OCI-M1 (cell line): ENCODE measurements at regions not wholly inside any gene's neighbourhood (a gene's known extent, or its start where the extent isn't known, plus 50 kb on each side); places are given as distances from the start of the nearest gene placed in this dataset.

ENCODE experiments used
- DNase-seq: peaks from one replicate; lab custom pipeline; 2025; lab: John Stamatoyannopoulos, UW

DNA sequence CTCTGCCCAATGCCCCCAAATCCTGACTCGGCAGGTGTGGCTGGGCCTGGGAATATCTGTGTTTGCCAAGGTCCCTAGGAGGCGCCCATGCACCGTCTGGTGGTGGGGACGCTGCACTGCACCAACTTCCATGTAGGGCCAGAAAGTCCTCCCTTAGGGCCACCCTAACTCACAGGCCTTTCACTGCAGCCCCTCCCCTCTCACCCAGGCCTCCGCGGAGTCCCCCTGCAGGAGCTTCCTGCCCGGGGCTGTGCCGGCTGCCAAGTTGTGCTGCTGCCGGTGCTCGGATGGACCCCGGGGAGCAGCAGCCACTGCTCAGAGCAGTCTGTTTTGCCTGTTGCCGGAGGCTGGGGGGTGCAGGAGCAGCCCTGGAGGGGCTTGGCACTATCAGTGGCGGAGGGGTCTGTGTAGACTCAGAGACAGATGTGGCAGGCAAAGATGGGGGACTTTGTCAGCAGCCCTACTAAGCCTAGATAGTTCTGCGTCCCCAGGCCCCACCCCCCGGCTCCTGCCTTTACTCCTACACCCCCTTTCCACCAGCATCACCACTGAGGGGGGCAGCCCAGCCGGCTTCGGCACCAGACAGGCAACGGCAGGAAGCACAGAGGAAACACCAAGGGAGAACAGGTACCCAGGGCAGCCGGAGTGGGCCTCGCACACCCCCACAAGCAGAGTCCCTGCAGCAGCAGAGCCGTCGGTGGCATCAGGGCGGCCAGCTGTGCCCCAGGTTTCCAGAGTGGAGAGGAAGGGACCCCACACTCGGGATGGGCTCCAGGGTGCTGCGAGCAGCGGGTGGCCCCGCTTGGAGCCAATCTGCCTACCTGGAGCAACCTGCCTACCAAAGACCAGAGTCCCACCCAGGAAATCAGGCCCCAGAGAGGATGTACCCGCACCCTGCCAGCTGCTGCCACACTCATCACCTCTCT, 124.3 kb downstream of the TRIM29 start:
- peak; percentile 30 for DNase-seq

GRCh38 chr11:120012245-120012644, 125.7 kb downstream of the TRIM29 start:
- DNase-seq, result no peak

- DNase-seq, result no peak
These were observed 126.1 kb downstream of the TRIM29 start for GRCh38 chr11:120011836-120012235.

GRCh38 chr11:120010775-120011174, 127.1 kb downstream of the TRIM29 start:
- DNase-seq, result no peak

GRCh38 chr11:120009938-120010337, 128.0 kb downstream of the TRIM29 start:
- DNase-seq, result no peak

DNA sequence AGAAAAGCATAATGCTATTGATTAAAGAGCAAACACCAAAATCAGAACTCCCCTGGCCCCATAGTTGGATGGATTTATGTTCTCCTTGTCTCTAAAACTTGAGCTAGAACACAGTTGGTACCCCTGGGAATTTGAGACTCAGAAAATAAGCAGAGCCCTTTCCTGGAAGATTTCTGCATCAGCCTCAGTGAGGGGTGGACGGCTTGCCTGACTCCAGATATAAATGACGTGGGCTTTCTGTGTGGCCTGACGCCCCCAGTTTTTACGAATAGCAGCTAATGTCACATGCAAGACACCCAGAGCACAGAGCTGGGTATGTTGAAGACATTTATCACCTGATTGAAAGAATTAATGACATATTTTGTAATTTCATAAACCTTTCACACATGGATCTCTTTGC, 130.8 kb downstream of the TRIM29 start:
- DNase-seq, result no peak

GRCh38 chr11:120004723-120005122, 133.2 kb downstream of the TRIM29 start:
- no peak for DNase-seq

- DNase-seq, result no peak
These were observed 136.5 kb downstream of the TRIM29 start for GRCh38 chr11:120001178-120002090.

- peak; percentile 50 for DNase-seq
These were observed 138.7 kb downstream of the TRIM29 start for GRCh38 chr11:119999220-119999619.

GRCh38 chr11:119996556-119996955, 141.4 kb downstream of the TRIM29 start:
- DNase-seq, result no peak

DNA sequence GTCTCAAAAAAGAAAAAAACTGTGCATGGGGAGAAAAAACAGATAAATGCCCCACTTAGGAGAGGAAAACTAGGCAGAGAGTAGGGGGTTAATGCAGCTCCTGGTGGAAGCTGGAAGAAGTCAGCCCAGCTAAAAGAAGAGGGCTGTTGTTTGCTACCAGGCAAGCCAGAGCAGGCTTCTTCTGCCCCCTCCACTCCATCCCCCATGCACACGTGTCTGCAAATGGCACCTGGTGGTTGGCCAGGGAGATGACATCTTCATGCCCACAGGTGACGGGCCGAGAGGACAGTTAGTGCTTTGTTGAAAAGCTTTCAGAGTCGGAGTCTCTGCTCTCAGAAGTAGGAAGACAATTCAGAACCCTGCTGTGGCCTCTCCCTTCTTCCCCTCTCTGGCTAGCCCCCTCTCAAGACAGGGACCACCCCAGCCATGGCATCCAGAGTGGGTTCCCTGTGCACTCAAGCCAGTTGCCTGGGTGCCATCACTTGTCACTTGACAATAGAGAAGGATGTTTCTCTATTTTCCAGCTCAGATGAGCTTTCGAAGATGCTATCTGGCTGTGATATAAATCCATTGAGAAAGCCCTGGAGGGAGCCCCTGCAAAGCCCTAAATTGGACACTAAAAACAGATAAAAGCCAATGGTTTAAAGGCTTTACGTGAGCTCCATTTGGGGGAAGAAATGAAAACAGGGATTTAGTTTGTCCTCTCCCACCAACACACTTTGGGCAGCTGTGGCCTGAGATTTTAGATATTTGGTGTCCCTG, 142.0 kb downstream of the TRIM29 start:
- no peak for DNase-seq

DNA sequence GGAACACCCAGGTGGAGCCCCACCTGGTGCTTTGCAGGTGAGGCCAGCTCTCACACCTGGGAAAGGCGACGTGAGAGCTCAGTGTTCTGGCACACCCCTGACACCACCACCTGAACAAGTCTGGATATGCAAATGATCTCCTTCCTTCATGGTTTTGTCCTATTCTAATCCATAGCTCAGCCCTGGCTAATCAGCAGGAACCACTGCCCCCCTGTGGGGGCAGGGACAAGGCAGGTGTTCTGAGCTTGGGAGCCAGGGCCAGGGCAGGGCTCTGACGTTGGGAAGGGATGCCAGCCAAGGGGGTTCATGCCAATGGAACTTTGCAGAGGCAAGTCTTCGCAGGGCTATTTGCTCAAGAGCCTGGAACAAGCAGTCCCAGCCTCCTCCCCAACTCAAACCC, 144.2 kb downstream of the TRIM29 start:
- no peak for DNase-seq

GRCh38 chr11:119992171-119993051, 145.5 kb downstream of the TRIM29 start:
- DNase-seq, result no peak

DNA sequence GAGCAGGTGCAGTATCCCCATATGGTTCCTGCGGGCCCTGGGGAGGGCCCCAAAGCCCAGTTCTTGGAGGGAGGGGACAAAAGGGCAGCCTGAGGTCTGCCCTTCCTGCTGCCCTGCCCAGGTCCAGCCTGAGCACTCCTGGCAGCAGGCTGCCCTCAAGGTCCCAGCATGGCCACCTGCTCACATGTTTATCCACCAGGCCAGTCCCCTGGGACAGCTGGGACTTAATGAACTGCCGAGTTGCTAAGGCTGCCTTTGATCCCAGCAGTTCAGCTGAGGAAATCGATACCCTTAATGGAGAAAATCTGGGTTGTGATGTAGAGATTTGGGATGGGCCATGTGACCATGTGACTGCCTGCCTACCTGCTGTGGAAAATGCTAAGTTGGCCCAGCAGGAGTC, 146.2 kb downstream of the TRIM29 start:
- no peak for DNase-seq

- DNase-seq, result no peak
These were observed 146.9 kb downstream of the TRIM29 start for GRCh38 chr11:119991022-119991404.

- no peak for DNase-seq
These were observed 147.4 kb downstream of the TRIM29 start for GRCh38 chr11:119990309-119991021.

DNA sequence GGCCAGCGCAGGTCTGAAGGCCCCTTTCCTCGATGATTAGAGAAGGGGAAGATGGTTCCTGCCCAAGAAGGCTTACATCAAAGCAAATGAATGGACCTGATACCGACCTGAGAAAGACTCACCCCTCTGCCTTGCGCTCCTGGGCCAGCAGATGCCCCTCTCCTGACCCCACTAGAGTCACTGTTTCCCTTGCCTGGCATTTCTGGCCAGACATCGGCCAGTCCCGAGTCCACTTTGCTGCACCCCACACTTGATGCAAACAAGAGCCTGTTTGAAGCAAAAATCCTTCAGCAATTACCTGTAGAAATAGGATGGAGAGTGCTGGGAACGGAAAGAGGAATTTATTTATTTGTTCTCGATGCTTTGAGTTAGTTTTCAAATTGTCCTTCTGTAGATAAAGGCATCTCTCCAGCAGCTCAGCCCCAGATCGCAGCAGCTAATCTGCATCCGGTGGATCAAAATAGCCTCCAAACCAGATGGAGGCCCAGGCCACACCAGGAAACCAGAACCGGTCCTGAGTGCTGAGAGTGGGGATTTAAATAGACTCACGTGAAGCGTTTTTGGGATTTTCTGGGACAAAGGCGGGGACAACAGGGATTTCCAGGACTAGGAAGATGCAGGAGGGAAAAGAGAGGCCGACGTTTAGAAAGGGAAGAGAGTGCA, 148.6 kb downstream of the TRIM29 start:
- DNase-seq, result no peak

DNA sequence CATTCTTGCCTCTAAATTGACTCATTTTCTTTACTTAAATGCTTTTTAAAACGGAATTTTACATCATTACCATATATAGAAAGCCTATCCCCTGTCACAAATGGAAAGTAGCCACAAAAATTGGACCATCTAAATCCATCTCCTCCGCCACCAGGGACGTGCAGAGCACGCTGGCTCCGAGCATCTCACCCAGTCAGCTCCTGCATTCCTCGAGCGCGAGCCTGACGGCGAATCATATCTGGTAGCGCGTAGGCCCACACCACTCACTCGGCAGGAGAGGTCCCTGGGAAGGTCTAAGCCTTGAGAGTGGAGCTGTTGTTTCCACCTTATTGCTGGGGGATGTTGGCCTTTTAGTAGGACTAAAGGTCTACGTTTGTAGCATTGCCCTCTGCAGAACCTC, 152.4 kb downstream of the TRIM29 start:
- DNase-seq, result no peak

DNA sequence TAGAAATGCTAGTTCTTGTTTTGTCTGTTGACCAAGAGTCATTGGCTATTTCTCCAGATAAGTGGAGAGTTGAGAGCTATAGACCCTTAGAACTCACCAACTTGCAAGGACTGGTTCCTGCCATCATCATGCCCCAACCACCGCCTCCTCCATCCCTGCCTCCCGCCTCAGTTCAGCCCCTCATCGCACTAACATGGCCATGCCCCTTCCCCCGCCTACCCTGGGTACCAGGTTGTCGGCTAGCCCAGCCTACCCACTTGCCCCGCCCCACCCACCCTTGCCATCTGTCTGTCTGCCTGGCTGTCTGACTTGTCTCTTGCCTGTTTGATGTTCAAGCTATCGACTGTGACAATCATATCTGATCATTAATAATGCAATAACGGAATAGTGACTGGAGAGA, 154.1 kb downstream of the TRIM29 start:
- no peak for DNase-seq

DNA sequence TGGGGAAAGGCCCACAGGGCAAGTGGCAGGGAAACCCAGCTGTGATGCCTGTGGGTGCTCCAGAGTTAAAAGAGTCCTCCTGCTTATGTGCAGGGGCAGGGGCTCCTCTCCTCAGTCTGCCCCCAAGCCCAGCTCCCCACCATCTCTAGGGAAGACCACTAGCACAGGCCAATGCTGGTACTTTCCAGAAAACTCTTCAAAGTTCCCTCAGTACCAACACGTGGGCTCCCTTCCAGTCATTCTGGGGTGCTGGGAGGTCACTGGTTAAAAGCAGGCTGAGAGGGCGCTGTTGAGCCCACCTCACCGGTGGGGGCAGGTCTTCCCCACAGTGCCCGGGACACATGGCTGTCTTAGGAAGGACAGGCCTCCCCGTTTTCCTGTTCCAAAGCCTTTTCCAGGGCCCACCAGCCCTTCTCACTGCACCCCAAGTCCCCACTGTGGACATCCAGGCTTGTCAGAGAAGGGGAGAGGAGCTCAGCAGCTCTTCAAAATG, 154.6 kb downstream of the TRIM29 start:
- no peak for DNase-seq
